ENCODE measurements at regions not wholly inside any gene's neighbourhood (a gene's known extent, or its start where the extent isn't known, plus 50 kb on each side); places are given as distances from the start of the nearest gene placed in this dataset.
"Not testable (repeated sequence)": the region's sequence is repeated elsewhere in the genome, so short reads cannot be mapped to it uniquely, and the experiment has no call there.

- no peak overlapping the region for H3K27ac ChIP-seq (ENCODE audit: low read depth, low read length)
- no peak overlapping the region; the same call in 1 of the 2 replicates for H3K4me3 ChIP-seq (ENCODE audit: low read depth, low read length)
- peaks cover 8% of the 10 kb centered on the region for H3K27me3 ChIP-seq (ENCODE audit: control insufficient read depth, insufficient read depth, low read length)
- no peaks in the 10 kb centered on the region for H3K36me3 ChIP-seq (ENCODE audit: control insufficient read depth, insufficient read depth, low read length)
- peaks cover 14% of the 10 kb centered on the region for H3K9me3 ChIP-seq (ENCODE audit: control insufficient read depth, insufficient read depth, low read length)
- no peak overlapping the region for H3K9ac ChIP-seq (ENCODE audit: low read depth, low read length)
- no peaks in the 10 kb centered on the region for H3K4me1 ChIP-seq (ENCODE audit: control insufficient read depth, insufficient read depth, low read length)
Measured at GRCh38 chr1:143691971-143692529, 279.7 kb downstream of the FAM72C start.

- Histone ChIP-seq H3K9ac (ENCODE audit: low read depth, low read length) (no peak overlapping the region), H3K9me3 (ENCODE audit: control insufficient read depth, insufficient read depth, low read length) (peaks cover 16% of the 10 kb centered on the region), H3K27me3 (ENCODE audit: control insufficient read depth, insufficient read depth, low read length) (0 out of 2 replicates have a peak, but pooled peaks cover 5% of the 10 kb centered on the region), H3K4me1 (ENCODE audit: control insufficient read depth, insufficient read depth, low read length) (no peaks in the 10 kb centered on the region), H3K36me3 (ENCODE audit: control insufficient read depth, insufficient read depth, low read length) (no peaks in the 10 kb centered on the region), H3K4me3 (ENCODE audit: low read depth, low read length) (no peak overlapping the region; the same call in 1 of the 2 replicates), H3K27ac (ENCODE audit: low read depth, low read length) (no peak overlapping the region)
Measured at GRCh38 chr1:143691400-143691891, 280.3 kb downstream of the FAM72C start.

- Histone ChIP-seq H3K4me1 (ENCODE audit: control insufficient read depth, insufficient read depth, low read length) (no peaks in the 10 kb centered on the region), H3K9me3 (ENCODE audit: control insufficient read depth, insufficient read depth, low read length) (peaks cover 25% of the 10 kb centered on the region), H3K27me3 (ENCODE audit: control insufficient read depth, insufficient read depth, low read length) (0 out of 2 replicates have a peak, but pooled peaks cover 5% of the 10 kb centered on the region), H3K9ac (ENCODE audit: low read depth, low read length) (no peak overlapping the region), H3K27ac (ENCODE audit: low read depth, low read length) (no peak overlapping the region), H3K36me3 (ENCODE audit: control insufficient read depth, insufficient read depth, low read length) (no peaks in the 10 kb centered on the region), H3K4me3 (ENCODE audit: low read depth, low read length) (no peak overlapping the region)
Measured at GRCh38 chr1:143689781-143690180, 282.0 kb downstream of the FAM72C start.

- Histone ChIP-seq H3K27me3 (ENCODE audit: control insufficient read depth, insufficient read depth, low read length) (no peaks in the 10 kb centered on the region), H3K9ac (ENCODE audit: low read depth, low read length) (no peak overlapping the region)
Measured at GRCh38 chr1:143680304-143680703, 291.5 kb downstream of the FAM72C start.

GRCh38 chr1:143672983-143673382 is 298.8 kb downstream of the FAM72C start:
- Histone ChIP-seq H3K27ac (ENCODE audit: low read depth, low read length) (no peak overlapping the region), H3K36me3 (ENCODE audit: control insufficient read depth, insufficient read depth, low read length) (no peaks in the 10 kb centered on the region), H3K9me3 (ENCODE audit: control insufficient read depth, insufficient read depth, low read length) (peaks cover 80% of the 10 kb centered on the region), H3K9ac (ENCODE audit: low read depth, low read length) (no peak overlapping the region), H3K4me1 (ENCODE audit: control insufficient read depth, insufficient read depth, low read length) (no peaks in the 10 kb centered on the region), H3K4me3 (ENCODE audit: low read depth, low read length) (no peak overlapping the region), H3K27me3 (ENCODE audit: control insufficient read depth, insufficient read depth, low read length) (no peaks in the 10 kb centered on the region)

More at GRCh38 chr1:143680304-143680703, 291.5 kb downstream of the FAM72C start:
- no peak overlapping the region for H3K27ac ChIP-seq (ENCODE audit: low read depth, low read length)
- peaks cover 82% of the 10 kb centered on the region for H3K9me3 ChIP-seq (ENCODE audit: control insufficient read depth, insufficient read depth, low read length)
- H3K4me3 ChIP-seq (ENCODE audit: low read depth, low read length) = no peak overlapping the region
- no peaks in the 10 kb centered on the region for H3K4me1 ChIP-seq (ENCODE audit: control insufficient read depth, insufficient read depth, low read length)
- H3K36me3 ChIP-seq (ENCODE audit: control insufficient read depth, insufficient read depth, low read length) = no peaks in the 10 kb centered on the region

GRCh38 chr1:143667730-143668129 is 304.1 kb downstream of the FAM72C start:
- H3K27me3 ChIP-seq (ENCODE audit: control insufficient read depth, insufficient read depth, low read length) = no peaks in the 10 kb centered on the region
- no peak overlapping the region for H3K27ac ChIP-seq (ENCODE audit: low read depth, low read length)
- H3K9me3 ChIP-seq (ENCODE audit: control insufficient read depth, insufficient read depth, low read length) = peaks cover 86% of the 10 kb centered on the region
- no peak overlapping the region for H3K9ac ChIP-seq (ENCODE audit: low read depth, low read length)
- no peak overlapping the region for H3K4me3 ChIP-seq (ENCODE audit: low read depth, low read length)
- no peaks in the 10 kb centered on the region for H3K4me1 ChIP-seq (ENCODE audit: control insufficient read depth, insufficient read depth, low read length)
- no peaks in the 10 kb centered on the region for H3K36me3 ChIP-seq (ENCODE audit: control insufficient read depth, insufficient read depth, low read length)

- Histone ChIP-seq H3K27me3 (ENCODE audit: control insufficient read depth, insufficient read depth, low read length) (no peaks in the 10 kb centered on the region), H3K36me3 (ENCODE audit: control insufficient read depth, insufficient read depth, low read length) (no peaks in the 10 kb centered on the region), H3K4me1 (ENCODE audit: control insufficient read depth, insufficient read depth, low read length) (no peaks in the 10 kb centered on the region), H3K9me3 (ENCODE audit: control insufficient read depth, insufficient read depth, low read length) (peaks cover 86% of the 10 kb centered on the region), H3K4me3 (ENCODE audit: low read depth, low read length) (no peak overlapping the region), H3K27ac (ENCODE audit: low read depth, low read length) (no peak overlapping the region), H3K9ac (ENCODE audit: low read depth, low read length) (no peak overlapping the region)
Measured at GRCh38 chr1:143666851-143667250, 304.9 kb downstream of the FAM72C start.

GRCh38 chr1:143665606-143666005 is 306.2 kb downstream of the FAM72C start:
- peaks cover 92% of the 10 kb centered on the region for H3K9me3 ChIP-seq (ENCODE audit: control insufficient read depth, insufficient read depth, low read length)
- H3K4me1 ChIP-seq (ENCODE audit: control insufficient read depth, insufficient read depth, low read length) = no peaks in the 10 kb centered on the region

GRCh38 chr1:143663056-143663455 is 308.7 kb downstream of the FAM72C start:
- not testable (repeated sequence) for H3K36me3 ChIP-seq (ENCODE audit: control insufficient read depth, insufficient read depth, low read length); H3K27ac ChIP-seq (ENCODE audit: low read depth, low read length); H3K27me3 ChIP-seq (ENCODE audit: control insufficient read depth, insufficient read depth, low read length); H3K9ac ChIP-seq (ENCODE audit: low read depth, low read length); H3K4me3 ChIP-seq (ENCODE audit: low read depth, low read length); H3K4me1 ChIP-seq (ENCODE audit: control insufficient read depth, insufficient read depth, low read length)
- H3K9me3 ChIP-seq (ENCODE audit: control insufficient read depth, insufficient read depth, low read length) = peaks cover 87% of the 10 kb centered on the region

More at GRCh38 chr1:143665606-143666005, 306.2 kb downstream of the FAM72C start:
- H3K9ac ChIP-seq (ENCODE audit: low read depth, low read length) = no peak overlapping the region
- no peaks in the 10 kb centered on the region for H3K27me3 ChIP-seq (ENCODE audit: control insufficient read depth, insufficient read depth, low read length)
- no peak overlapping the region for H3K27ac ChIP-seq (ENCODE audit: low read depth, low read length)
- no peak overlapping the region for H3K4me3 ChIP-seq (ENCODE audit: low read depth, low read length)
- no peaks in the 10 kb centered on the region for H3K36me3 ChIP-seq (ENCODE audit: control insufficient read depth, insufficient read depth, low read length)

GRCh38 chr1:143661418-143662101 is 310.2 kb downstream of the FAM72C start:
- Histone ChIP-seq H3K27me3 (ENCODE audit: control insufficient read depth, insufficient read depth, low read length) (no peaks in the 10 kb centered on the region), H3K9me3 (ENCODE audit: control insufficient read depth, insufficient read depth, low read length) (peaks cover 84% of the 10 kb centered on the region), H3K4me3 (ENCODE audit: low read depth, low read length) (no peak overlapping the region), H3K27ac (ENCODE audit: low read depth, low read length) (no peak overlapping the region), H3K9ac (ENCODE audit: low read depth, low read length) (no peak overlapping the region), H3K4me1 (ENCODE audit: control insufficient read depth, insufficient read depth, low read length) (no peaks in the 10 kb centered on the region), H3K36me3 (ENCODE audit: control insufficient read depth, insufficient read depth, low read length) (no peaks in the 10 kb centered on the region)

- Histone ChIP-seq H3K27me3 (ENCODE audit: control insufficient read depth, insufficient read depth, low read length) (no peaks in the 10 kb centered on the region), H3K4me3 (ENCODE audit: low read depth, low read length) (no peak overlapping the region), H3K4me1 (ENCODE audit: control insufficient read depth, insufficient read depth, low read length) (no peaks in the 10 kb centered on the region), H3K9ac (ENCODE audit: low read depth, low read length) (no peak overlapping the region), H3K36me3 (ENCODE audit: control insufficient read depth, insufficient read depth, low read length) (no peaks in the 10 kb centered on the region), H3K27ac (ENCODE audit: low read depth, low read length) (no peak overlapping the region), H3K9me3 (ENCODE audit: control insufficient read depth, insufficient read depth, low read length) (peaks cover 77% of the 10 kb centered on the region)
Measured at GRCh38 chr1:143660354-143660941, 311.3 kb downstream of the FAM72C start.
